Immature natural killer cell (primary cell): ENCODE measurements at regions not wholly inside any gene's neighbourhood (a gene's known extent, or its start where the extent isn't known, plus 50 kb on each side); places are given as distances from the start of the nearest gene placed in this dataset.

Source experiments
- DNase-seq, 3 donors: peaks; one replicate each; pipeline ENCODE4 v3.0.0; 2022; ENCODE audit warnings: mixed read lengths in 1 of 3
- H3K27ac Mint-ChIP-seq, 6 donors: one replicate each; pipeline ENCODE4 v1.8.0; 2020; ENCODE audit warnings: mixed read lengths in 6 of 6, mild to moderate bottlenecking in 5 of 6, inconsistent platforms in 4 of 6, moderate library complexity in 3 of 6
- H3K27me3 Mint-ChIP-seq, 3 donors: one replicate each; pipeline ENCODE4 v1.8.0; 2020 to 2021; ENCODE audit warnings: low read depth in 3 of 3, mild to moderate bottlenecking in 3 of 3, mixed read lengths in 3 of 3, moderate library complexity in 3 of 3, inconsistent platforms in 1 of 3
- H3K36me3 Mint-ChIP-seq, 3 donors: one replicate each; pipeline ENCODE4 v1.8.0; 2020; ENCODE audit warnings: mixed read lengths in 3 of 3, inconsistent platforms in 2 of 3, mild to moderate bottlenecking in 2 of 3
- H3K4me1 Mint-ChIP-seq, 2 donors: one replicate each; pipeline ENCODE4 v1.8.0; 2020; ENCODE audit warnings: inconsistent platforms in 2 of 2, mild to moderate bottlenecking in 2 of 2, mixed read lengths in 2 of 2, moderate library complexity in 1 of 2
- H3K4me3 Mint-ChIP-seq, 5 donors: one replicate each; pipeline ENCODE4 v1.8.0; 2020; ENCODE audit warnings: mild to moderate bottlenecking in 5 of 5, mixed read lengths in 5 of 5, inconsistent platforms in 3 of 5, moderate library complexity in 3 of 5
- H3K9me3 Mint-ChIP-seq, 6 donors: one replicate each; pipeline ENCODE4 v1.8.0; 2020; ENCODE audit warnings: mild to moderate bottlenecking in 6 of 6, mixed read lengths in 6 of 6, inconsistent platforms in 4 of 6, moderate library complexity in 3 of 6

GRCh38 chr4:12270546-12270945, 841.9 kb upstream of the HS3ST1 start:
- no peak for DNase-seq
- H3K27me3 Mint-ChIP-seq: no peaks in the 10 kb centered on the region
- no peaks in the 10 kb centered on the region for H3K4me1 Mint-ChIP-seq
- peaks cover 0 to 23% (median 5%) of the 10 kb centered on the region in 6 donors for H3K9me3 Mint-ChIP-seq
- no peaks in the 10 kb centered on the region for H3K36me3 Mint-ChIP-seq
- H3K27ac Mint-ChIP-seq: no peak overlapping the region
- H3K4me3 Mint-ChIP-seq: no peak overlapping the region

GRCh38 chr4:12265554-12265953, 836.9 kb upstream of the HS3ST1 start:
- Mint-ChIP-seq H3K36me3 (no peaks in the 10 kb centered on the region), H3K27me3 (peaks cover 0 to 2% (median 0%) of the 10 kb centered on the region in 3 donors), H3K27ac (no peak overlapping the region), H3K9me3 (peaks cover 7 to 25% (median 14%) of the 10 kb centered on the region in 6 donors), H3K4me1 (no peaks in the 10 kb centered on the region), H3K4me3 (no peak overlapping the region)
- DNase-seq: no peak

GRCh38 chr4:12260453-12260852, 831.8 kb upstream of the HS3ST1 start:
- DNase-seq: no peak
- H3K4me3 Mint-ChIP-seq: no peak overlapping the region
- H3K27me3 Mint-ChIP-seq: peaks cover 0 to 2% (median 2%) of the 10 kb centered on the region in 3 donors
- H3K4me1 Mint-ChIP-seq: no peaks in the 10 kb centered on the region
- H3K9me3 Mint-ChIP-seq: peaks cover 8 to 32% (median 22%) of the 10 kb centered on the region in 6 donors
- no peak overlapping the region for H3K27ac Mint-ChIP-seq
- H3K36me3 Mint-ChIP-seq: no peaks in the 10 kb centered on the region

- DNase-seq: no peak
- H3K9me3 Mint-ChIP-seq: peaks cover 23 to 66% (median 27%) of the 10 kb centered on the region in 6 donors
- H3K36me3 Mint-ChIP-seq: peaks cover 0 to 4% (median 0%) of the 10 kb centered on the region in 3 donors
- no peak overlapping the region for H3K27ac Mint-ChIP-seq
- H3K4me3 Mint-ChIP-seq: no peak overlapping the region
- no peaks in the 10 kb centered on the region for H3K27me3 Mint-ChIP-seq
- H3K4me1 Mint-ChIP-seq: no peaks in the 10 kb centered on the region
Observed at GRCh38 chr4:12244973-12245372, 816.3 kb upstream of the HS3ST1 start.

DNA sequence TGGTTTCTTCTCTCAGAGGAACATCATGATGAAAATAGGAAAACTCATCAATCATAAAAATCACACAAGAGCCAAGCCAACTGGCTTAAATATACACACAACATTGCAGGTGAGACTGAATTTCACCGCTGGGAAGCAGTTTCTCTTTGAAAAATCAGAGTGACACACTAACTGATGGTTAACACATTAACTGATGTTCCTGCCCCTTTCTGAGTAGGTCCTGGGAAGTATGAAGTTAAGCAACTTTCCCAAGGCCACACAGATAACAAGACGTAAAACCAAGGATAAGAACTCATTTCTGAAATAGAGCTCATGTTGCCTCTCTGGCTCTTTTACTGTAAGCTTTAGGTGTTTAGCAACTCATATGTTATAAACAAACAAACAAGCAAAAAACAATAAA, 813.7 kb upstream of the HS3ST1 start:
- no peak overlapping the region for H3K27ac Mint-ChIP-seq
- no peaks in the 10 kb centered on the region for H3K27me3 Mint-ChIP-seq
- H3K36me3 Mint-ChIP-seq: peaks cover 0 to 4% (median 0%) of the 10 kb centered on the region in 3 donors
- no peak for DNase-seq
- peaks cover 17 to 65% (median 22%) of the 10 kb centered on the region in 6 donors for H3K9me3 Mint-ChIP-seq
- H3K4me1 Mint-ChIP-seq: no peaks in the 10 kb centered on the region
- no peak overlapping the region for H3K4me3 Mint-ChIP-seq

DNA sequence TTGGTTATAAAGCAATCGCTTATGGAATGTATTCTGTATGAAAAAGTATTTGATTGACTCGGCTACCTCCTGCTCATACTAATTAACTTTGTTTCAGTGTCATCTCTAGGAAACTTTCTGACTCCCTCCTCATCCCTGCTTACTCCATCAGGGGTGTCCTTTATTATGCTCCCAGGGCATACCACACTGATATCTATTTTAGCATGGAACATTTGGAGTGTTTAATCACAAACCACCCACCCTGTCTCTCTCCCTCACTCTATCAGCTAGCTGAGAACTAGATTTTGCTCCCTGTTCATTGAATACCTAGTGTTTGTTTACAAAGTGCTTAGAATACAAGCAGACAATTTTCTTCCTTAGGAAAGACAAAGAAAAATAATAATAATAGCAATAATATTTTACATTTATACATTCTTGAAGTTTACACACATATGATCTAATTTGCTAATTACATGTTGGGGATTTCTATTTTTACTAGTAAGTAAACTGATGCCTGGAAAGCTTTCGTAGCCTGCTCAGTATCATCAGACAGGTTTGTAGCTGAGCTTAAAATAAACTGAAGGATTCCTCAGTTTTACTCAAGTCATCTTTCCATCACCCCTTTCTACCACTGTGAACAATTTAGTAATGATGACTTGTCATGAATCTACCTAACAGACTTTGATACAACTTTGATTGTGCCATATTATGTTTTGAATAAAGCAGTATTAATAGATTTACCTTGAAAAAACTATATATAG, 811.4 kb upstream of the HS3ST1 start:
- H3K9me3 Mint-ChIP-seq: peaks cover 13 to 63% (median 21%) of the 10 kb centered on the region in 6 donors
- H3K4me1 Mint-ChIP-seq: no peaks in the 10 kb centered on the region
- no peak overlapping the region for H3K27ac Mint-ChIP-seq
- no peak for DNase-seq
- H3K27me3 Mint-ChIP-seq: no peaks in the 10 kb centered on the region
- no peak overlapping the region for H3K4me3 Mint-ChIP-seq
- peaks cover 0 to 4% (median 0%) of the 10 kb centered on the region in 3 donors for H3K36me3 Mint-ChIP-seq

GRCh38 chr4:12231098-12231497, 802.4 kb upstream of the HS3ST1 start:
- H3K4me1 Mint-ChIP-seq: no peaks in the 10 kb centered on the region

GRCh38 chr4:12221031-12221430, 792.3 kb upstream of the HS3ST1 start:
- no peak for DNase-seq
- Mint-ChIP-seq H3K27me3 (no peaks in the 10 kb centered on the region), H3K4me3 (no peak overlapping the region), H3K4me1 (no peaks in the 10 kb centered on the region), H3K36me3 (no peaks in the 10 kb centered on the region), H3K27ac (no peak overlapping the region), H3K9me3 (peaks cover 0 to 19% (median 11%) of the 10 kb centered on the region in 6 donors)

More at GRCh38 chr4:12231098-12231497, 802.4 kb upstream of the HS3ST1 start:
- no peak for DNase-seq
- Mint-ChIP-seq H3K27me3 (no peaks in the 10 kb centered on the region), H3K27ac (no peak overlapping the region), H3K36me3 (peaks cover 0 to 4% (median 0%) of the 10 kb centered on the region in 3 donors), H3K4me3 (no peak overlapping the region), H3K9me3 (peaks cover 4 to 49% (median 17%) of the 10 kb centered on the region in 6 donors)

DNA sequence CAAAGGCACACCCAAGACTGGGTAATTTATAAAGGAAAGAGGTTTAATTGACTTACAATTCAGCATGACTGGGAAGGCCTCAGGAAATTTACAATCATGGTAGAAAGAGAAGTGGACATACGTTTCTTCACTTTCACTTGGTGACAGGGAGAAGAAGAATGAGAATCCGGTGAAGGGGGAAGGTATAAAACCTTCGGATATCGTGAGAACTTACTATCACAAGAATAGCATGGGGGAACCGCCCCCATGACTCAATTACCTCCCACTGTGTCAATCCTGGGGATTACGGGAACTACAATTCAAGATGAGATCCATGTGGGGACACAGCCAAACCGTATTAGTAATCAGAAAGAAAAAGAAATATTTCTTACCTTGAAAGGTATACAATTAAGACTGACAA, 782.9 kb upstream of the HS3ST1 start:
- no peak for DNase-seq
- Mint-ChIP-seq H3K4me1 (no peaks in the 10 kb centered on the region), H3K27me3 (peaks cover 0 to 3% (median 0%) of the 10 kb centered on the region in 3 donors), H3K36me3 (no peaks in the 10 kb centered on the region), H3K4me3 (no peak overlapping the region), H3K9me3 (peaks cover 4 to 44% (median 9%) of the 10 kb centered on the region in 6 donors), H3K27ac (no peak overlapping the region)

DNA sequence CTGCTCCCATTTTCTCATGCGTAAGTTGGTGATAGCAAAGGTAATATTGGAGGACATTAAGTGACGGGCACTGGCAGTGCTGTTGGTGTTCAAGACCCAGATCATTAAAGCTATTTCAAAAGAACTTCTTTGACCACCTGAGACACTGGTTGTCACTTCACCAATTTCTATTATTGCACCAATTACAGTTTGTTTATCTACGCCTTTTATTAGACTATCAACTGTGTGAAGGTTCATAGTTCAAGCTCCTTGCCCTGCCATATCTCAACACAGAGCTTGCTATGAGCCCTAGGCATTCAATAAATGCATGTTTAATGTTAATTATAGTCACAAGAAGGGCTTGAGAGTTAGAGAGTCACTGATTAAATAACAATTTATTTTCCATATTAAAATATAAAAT, 778.7 kb upstream of the HS3ST1 start:
- peaks cover 4 to 38% (median 9%) of the 10 kb centered on the region in 6 donors for H3K9me3 Mint-ChIP-seq
- H3K27me3 Mint-ChIP-seq: peaks cover 0 to 2% (median 0%) of the 10 kb centered on the region in 3 donors
- no peaks in the 10 kb centered on the region for H3K4me1 Mint-ChIP-seq

DNA sequence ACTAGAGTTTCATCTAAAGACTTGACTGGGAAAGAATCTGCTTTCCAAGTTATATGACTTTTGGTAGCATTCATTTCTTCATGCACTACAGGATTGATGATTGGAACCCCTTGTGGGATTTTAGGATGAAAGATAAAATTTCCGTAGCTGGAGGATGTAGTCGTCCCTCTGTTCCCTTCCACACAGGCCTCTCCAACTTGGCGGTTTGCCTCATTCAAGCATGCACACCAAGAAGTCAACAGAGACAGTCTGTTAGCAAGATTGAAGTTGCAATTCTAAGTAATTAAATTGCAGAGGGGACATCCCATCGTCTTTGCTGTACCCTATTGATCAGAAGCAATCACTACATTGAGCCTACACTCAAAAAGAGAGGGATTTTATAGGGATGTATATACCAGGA, 777.4 kb upstream of the HS3ST1 start:
- no peak overlapping the region for H3K27ac Mint-ChIP-seq

More for the DNA sequence above, 778.7 kb upstream of the HS3ST1 start:
- no peak for DNase-seq
- H3K27ac Mint-ChIP-seq: no peak overlapping the region
- H3K4me3 Mint-ChIP-seq: no peak overlapping the region
- no peaks in the 10 kb centered on the region for H3K36me3 Mint-ChIP-seq

DNA sequence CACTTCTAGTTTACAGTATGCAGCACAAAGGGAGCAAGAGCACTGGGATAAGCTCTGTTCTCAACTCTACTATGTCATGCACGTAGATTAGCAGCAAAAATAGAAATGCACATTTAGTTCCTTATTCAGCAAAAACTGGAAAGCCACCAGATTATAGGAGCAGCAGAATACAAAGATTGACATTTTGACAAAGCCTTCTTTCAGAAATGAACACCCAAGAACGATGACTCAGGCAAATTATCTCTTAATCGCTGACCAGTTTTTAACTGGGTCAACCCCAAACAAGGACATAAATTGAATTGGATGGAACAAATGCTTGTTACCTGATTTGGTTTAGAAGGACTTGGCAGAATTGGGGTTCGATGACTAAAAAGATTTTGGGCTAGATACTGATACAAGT, 775.3 kb upstream of the HS3ST1 start:
- Mint-ChIP-seq H3K4me1 (no peaks in the 10 kb centered on the region), H3K27ac (no peak overlapping the region), H3K36me3 (no peaks in the 10 kb centered on the region), H3K27me3 (peaks cover 0 to 2% (median 0%) of the 10 kb centered on the region in 3 donors), H3K9me3 (peaks cover 3 to 47% (median 14%) of the 10 kb centered on the region in 6 donors), H3K4me3 (no peak overlapping the region)
- DNase-seq: no peak

More for the DNA sequence above, 777.4 kb upstream of the HS3ST1 start:
- DNase-seq: no peak
- peaks cover 0 to 33% (median 7%) of the 10 kb centered on the region in 6 donors for H3K9me3 Mint-ChIP-seq
- H3K4me3 Mint-ChIP-seq: no peak overlapping the region
- H3K4me1 Mint-ChIP-seq: no peaks in the 10 kb centered on the region
- peaks cover 0 to 2% (median 0%) of the 10 kb centered on the region in 3 donors for H3K27me3 Mint-ChIP-seq
- no peaks in the 10 kb centered on the region for H3K36me3 Mint-ChIP-seq

GRCh38 chr4:12200226-12200625, 771.5 kb upstream of the HS3ST1 start:
- Mint-ChIP-seq H3K4me3 (no peak overlapping the region), H3K36me3 (no peaks in the 10 kb centered on the region), H3K27me3 (peaks cover 0 to 2% (median 0%) of the 10 kb centered on the region in 3 donors), H3K9me3 (peaks cover 5 to 56% (median 18%) of the 10 kb centered on the region in 6 donors), H3K4me1 (no peaks in the 10 kb centered on the region), H3K27ac (no peak overlapping the region)
- DNase-seq: no peak

GRCh38 chr4:12186526-12186925, 757.8 kb upstream of the HS3ST1 start:
- H3K27ac Mint-ChIP-seq: no peak overlapping the region
- H3K36me3 Mint-ChIP-seq: no peaks in the 10 kb centered on the region
- no peak for DNase-seq
- peaks cover 3 to 30% (median 6%) of the 10 kb centered on the region in 6 donors for H3K9me3 Mint-ChIP-seq
- no peak overlapping the region for H3K4me3 Mint-ChIP-seq
- H3K27me3 Mint-ChIP-seq: peaks cover 0 to 2% (median 0%) of the 10 kb centered on the region in 3 donors
- H3K4me1 Mint-ChIP-seq: no peaks in the 10 kb centered on the region
